GM21717 (cell line): ENCODE measurements at regions not wholly inside any gene's neighbourhood (a gene's known extent, or its start where the extent isn't known, plus 50 kb on each side); places are given as distances from the start of the nearest gene placed in this dataset.

Source experiments
- ATAC-seq: cut with Tn5 transposase; IDR thresholded peaks from one replicate; pipeline ENCODE4 v1.9.1; 2021; ENCODE audit warnings: mild to moderate bottlenecking, moderate library complexity; ENCODE audit not compliant: unreplicated experiment

DNA sequence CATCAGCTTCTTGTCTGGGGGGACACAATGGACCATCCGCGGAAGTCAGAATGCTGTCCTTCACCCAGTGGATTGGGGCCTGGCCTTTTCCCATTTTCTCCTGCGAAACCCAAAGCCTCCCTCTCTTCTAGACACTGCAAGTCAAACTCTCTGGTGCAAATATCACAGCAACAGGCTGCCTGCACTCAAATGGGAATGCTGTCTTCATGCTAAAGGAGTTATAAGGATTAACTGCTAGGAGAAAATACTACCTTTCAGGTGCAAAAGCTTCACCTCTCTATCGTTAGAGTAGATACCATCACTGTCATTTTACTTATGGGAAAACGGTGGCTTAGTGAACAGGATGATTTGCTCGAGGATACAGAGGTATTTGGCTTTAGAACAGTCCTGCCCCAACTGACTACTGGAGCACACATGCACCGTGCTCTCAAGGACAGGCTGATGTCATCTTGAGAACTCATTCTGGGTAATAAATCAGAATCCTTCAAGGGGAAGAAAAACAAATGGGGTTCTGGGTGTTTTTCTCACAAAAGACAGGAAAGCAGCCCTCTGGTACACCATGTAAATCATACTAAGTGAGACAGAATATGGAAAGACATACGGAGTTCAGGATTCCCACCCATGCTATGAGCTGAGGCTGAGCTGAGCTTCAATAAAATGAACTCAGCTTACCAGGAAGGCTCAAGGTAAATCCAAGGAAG is 100.9 kb downstream of the SAMD9 start:
- ATAC-seq: no peak

- no peak for ATAC-seq
Observed at GRCh38 chr7:93015779-93016481, 101.8 kb downstream of the SAMD9 start.

- no peak for ATAC-seq
Observed at GRCh38 chr7:93015101-93015778, 102.5 kb downstream of the SAMD9 start.

DNA sequence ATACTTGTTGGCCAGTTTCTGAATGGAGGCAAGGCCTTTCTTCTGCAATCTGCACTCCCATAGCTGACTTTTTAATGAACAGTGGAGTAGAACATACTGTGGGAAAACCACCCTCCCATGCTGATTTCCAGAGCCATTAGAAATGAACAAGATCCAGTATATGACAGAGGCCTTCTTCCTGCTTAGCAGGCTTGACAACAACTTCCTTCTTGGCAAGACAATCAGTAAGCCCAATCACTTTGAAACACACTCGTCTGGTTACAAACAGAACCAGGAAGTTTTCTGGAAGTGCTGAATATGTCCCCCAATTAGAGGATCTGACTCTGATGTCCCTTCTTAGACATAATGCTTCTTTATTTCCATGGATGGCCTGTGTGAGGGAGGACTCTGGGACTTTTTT is 103.4 kb downstream of the SAMD9 start:
- ATAC-seq: no peak

DNA sequence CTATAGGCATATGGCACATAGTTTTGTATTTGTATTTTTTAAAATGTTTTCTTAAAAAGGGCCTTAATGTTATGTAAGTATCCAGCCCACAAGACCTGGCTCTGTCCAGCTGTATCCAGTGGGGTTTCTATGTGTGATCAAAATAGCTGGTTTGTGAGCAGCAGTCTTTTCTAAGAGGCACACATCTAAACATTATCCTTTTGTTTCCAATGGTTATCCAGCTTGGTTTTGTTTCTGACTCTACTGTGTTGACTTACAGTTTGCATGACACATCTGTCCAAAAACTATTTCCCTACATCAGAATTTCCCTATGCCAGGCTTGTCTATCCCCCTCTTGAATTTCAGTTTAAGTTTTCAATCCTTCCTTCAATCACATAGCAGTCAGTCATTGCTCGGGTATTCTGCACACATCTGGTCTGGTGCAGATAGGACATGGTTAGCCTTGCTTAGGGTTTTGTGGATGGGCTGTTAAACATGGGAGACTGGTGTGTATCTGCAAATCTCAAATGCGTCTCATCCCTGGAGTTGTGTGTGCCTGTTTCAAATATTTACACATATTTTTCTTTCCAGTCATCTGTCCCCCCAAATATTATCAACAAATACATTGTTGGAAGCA is 104.2 kb downstream of the SAMD9 start:
- ATAC-seq: no peak

DNA sequence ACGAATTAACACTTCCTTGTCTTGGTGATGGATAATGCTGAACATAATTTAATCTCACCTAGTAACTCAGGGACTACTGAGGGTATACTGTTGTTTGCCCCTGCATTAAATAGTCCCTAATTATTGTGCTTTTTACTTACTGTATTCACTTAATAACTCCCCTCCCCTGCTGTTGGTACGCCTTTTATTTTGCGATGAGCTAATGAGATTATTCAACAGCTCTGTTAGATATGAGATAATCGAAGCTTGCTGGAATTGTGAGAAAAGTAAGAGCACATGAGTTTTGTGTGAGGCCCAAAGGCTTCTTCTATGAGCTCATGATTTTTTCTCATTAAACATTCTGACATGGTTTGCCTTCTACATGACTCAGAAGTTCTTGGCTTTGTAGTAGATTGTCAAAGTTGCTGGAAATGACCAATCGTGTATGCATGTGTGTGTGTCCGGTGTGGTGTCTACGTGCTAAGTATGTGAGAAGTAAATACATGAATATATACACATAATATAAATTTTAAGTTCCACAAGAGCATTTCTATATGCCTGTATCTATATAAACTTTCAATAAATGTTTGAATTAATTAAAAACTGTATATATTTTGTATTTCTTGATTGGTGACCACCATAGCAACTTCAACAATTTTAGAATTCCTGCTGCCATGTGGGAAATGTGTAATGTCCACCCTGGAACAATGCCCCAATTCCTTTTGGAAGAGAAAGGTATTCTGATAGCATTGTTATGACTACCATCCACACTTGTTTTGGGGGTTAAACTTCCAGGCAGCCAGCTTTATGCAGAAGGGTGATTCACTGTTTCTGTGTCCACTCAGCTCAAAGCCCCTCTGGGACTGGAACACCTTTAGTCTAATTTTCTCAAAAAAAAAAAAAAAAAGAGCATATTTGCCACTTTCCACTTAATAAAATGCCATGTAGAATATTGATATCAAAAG is 106.2 kb downstream of the SAMD9 start:
- no peak for ATAC-seq

DNA sequence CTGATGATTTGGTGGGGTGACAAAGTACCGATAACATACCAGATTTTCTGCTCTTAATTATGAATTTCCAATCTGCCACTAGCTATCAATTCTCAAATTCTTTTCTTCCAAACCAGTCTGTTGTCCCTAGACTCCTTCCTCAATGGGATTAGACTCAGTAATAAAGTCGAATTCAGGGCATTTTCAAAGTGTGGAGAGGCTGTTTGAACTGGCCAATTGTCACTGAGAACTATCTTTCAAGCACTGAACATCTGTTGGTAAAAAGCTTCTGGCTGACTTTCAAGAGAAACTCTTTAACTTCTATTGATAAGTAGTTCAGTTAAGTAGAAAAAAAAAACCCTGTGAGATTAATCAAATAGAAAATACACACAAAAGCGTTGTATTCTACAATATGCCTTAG is 108.9 kb downstream of the SAMD9 start:
- ATAC-seq: no peak

GRCh38 chr7:93006480-93007095 is 111.2 kb downstream of the SAMD9 start:
- ATAC-seq: no peak

- no peak for ATAC-seq
Observed at GRCh38 chr7:93004906-93005305, 112.9 kb downstream of the SAMD9 start.

DNA sequence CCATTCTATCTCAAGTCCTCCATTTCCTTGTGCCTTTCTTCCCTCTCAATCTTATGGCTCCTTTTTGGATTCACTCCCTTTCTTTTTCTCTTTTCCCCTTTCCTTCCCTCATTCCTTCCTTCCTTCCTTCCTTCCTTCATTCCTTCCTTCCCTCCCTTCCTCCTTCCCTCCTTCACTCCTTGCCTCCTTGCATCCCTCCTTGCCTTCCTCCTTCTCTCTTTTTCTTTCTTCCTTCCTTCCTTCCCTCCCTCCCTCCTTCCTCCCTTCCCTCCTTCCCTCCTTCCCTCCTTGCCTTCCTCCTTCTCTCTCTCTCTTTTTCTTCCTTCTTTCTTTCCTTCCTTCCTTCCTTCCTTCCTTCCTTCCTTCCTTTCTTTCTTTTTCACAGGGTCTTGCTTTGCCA is 120.1 kb downstream of the SAMD9 start:
- no peak for ATAC-seq

- ATAC-seq: no peak
Observed at GRCh38 chr7:92997152-92997551, 120.6 kb downstream of the SAMD9 start.

GRCh38 chr7:92994901-92995300 is 122.9 kb downstream of the SAMD9 start:
- no peak for ATAC-seq

GRCh38 chr7:92992932-92993331 is 124.8 kb downstream of the SAMD9 start:
- no peak for ATAC-seq

DNA sequence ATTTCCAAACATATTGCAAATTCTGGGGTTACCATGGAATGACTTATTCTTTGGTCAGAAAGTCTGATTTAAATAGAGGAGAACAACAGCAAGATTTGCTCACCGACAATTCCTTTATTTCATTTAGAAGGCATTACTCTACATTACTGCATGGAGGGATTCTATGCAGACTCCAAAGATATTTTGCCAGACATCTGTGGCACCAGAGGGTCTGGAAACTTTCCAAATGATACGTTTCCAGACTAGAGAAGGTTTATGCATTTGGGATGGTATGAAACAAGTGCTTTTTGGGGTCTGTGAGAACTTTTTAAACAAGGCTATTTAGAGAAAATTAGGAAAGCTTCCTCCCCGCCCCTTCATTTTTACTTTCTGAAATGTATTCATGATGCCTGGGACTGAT is 125.3 kb downstream of the SAMD9 start:
- ATAC-seq: no peak

- no peak for ATAC-seq
Observed at GRCh38 chr7:92991190-92991589, 126.6 kb downstream of the SAMD9 start.

GRCh38 chr7:92988941-92989545 is 128.7 kb downstream of the SAMD9 start:
- no peak for ATAC-seq

DNA sequence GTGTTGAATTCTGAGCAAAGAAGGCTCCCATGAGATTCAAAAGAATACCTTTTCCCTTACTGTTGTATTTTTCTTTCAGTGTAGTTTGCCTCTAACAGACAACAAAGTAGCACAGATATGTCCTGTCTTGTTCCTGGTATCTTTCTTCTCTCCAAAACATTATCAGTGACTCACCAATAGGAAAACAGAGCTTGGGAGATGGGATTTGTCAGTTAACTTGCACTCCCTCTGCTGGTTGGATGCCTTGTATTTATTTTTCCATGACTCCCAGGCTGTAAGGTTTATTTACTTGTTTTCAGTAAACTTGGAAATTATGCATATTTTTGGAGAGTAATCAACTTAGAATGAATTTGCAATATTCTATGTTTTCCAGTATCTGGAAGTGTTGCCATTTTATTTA is 129.7 kb downstream of the SAMD9 start:
- ATAC-seq: no peak

- no peak for ATAC-seq
Observed at GRCh38 chr7:92987538-92987937, 130.2 kb downstream of the SAMD9 start.

GRCh38 chr7:92987095-92987494 is 130.7 kb downstream of the SAMD9 start:
- ATAC-seq: no peak

DNA sequence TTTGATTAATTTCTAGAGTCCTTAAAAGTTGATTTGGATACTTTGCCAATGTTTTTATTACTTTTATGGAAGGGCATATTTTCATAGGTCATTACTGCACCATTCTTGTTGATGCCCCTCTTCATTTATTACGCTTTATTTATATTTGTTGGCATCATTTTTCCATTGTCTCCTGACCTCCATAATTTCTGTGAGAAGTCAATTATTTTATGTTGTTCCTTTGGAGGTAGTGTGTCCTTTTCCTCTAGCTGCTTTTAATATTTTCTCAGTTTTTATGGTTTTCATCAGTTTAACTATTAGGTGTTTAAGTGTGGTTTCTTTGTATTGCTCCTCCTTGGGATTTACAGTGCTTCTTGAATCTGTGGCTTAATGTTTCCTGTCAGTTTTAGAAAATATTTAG is 134.9 kb downstream of the SAMD9 start:
- no peak for ATAC-seq
